SJCRH30 (cell line): ENCODE measurements at regions not wholly inside any gene's neighbourhood (a gene's known extent, or its start where the extent isn't known, plus 50 kb on each side); places are given as distances from the start of the nearest gene placed in this dataset.
"Not testable (repeated sequence)": the region's sequence is repeated elsewhere in the genome, so short reads cannot be mapped to it uniquely, and the experiment has no call there.

Experiments
- DNase-seq, 2 experiments: peaks; one replicate each; pipeline ENCODE4 v3.0.0-alpha.2; 2015 to 2020
- H3K27ac ChIP-seq: fragments of 250-450 bp; sonication (Bioruptor Pico); 2 replicates; pipeline ENCODE4 v1.5.1; 2020; ENCODE audit warnings: mild to moderate bottlenecking, moderate library complexity
- H3K27me3 ChIP-seq: fragments of 250-450 bp; sonication (Bioruptor Pico); 2 replicates; pipeline ENCODE4 v1.5.1; 2020; ENCODE audit warnings: mild to moderate bottlenecking, moderate library complexity
- H3K36me3 ChIP-seq: fragments of 250-450 bp; sonication (Bioruptor Pico); 2 replicates; pipeline ENCODE4 v1.5.1; 2020; ENCODE audit warnings: mild to moderate bottlenecking, moderate library complexity
- H3K4me1 ChIP-seq: fragments of 250-450 bp; sonication (Bioruptor Pico); 2 replicates; pipeline ENCODE4 v1.5.1; 2020; ENCODE audit warnings: mild to moderate bottlenecking, moderate library complexity
- H3K4me3 ChIP-seq: fragments of 250-450 bp; sonication (Bioruptor Pico); 2 replicates; pipeline ENCODE4 v1.5.1; 2020; ENCODE audit warnings: mild to moderate bottlenecking, moderate library complexity
- H3K9me3 ChIP-seq: fragments of 250-450 bp; sonication (Bioruptor Pico); replicated peaks from 2 replicates; pipeline ENCODE4 v1.5.1; 2020; ENCODE audit warnings: mild to moderate bottlenecking, moderate library complexity

DNA sequence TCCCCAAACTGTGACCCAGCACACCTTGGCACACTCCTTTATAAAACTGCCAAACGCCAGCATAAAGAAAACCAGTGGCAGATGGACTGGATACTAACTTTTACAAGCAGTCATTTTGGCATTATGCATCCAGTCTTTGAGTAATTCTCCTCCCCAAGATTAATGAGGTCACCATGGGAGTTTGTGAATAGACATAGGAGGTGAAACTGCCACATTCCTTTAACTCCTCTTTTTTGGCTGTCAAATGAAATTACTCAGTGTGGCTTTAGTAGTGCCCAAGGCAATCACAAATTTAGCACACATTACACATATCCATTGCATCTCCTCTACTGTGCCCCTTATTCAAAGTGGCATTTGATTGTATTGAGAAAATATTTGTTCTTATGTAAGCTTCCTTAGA, 315.3 kb upstream of the FGF13 start:
- no peaks in the 10 kb centered on the region for H3K36me3 ChIP-seq
- no peaks in the 10 kb centered on the region for H3K4me1 ChIP-seq
- no peaks in the 10 kb centered on the region for H3K9me3 ChIP-seq
- no peaks in the 10 kb centered on the region for H3K27me3 ChIP-seq
- no peak overlapping the region for H3K4me3 ChIP-seq
- H3K27ac ChIP-seq: no peak overlapping the region
- no peak for DNase-seq

DNA sequence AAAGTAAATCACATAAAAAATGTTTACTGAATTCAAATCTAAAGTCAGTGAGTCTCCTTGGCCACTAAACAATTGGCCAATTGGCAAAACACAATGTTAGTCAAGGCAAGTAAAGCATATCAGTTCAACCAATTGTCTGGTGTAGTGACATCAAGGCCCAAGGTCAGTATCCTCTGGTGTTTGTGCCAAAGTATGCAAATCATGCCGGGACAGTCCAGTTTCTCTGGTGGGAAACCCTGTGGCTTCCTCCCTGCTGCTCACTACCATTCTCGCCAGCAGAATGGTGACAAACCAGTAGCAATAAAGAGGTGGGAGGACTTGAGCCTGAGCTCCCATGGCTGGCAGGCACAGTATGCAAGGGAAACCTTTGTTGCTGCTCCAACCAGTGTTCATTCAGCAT, 314.9 kb upstream of the FGF13 start:
- no peak for DNase-seq

DNA sequence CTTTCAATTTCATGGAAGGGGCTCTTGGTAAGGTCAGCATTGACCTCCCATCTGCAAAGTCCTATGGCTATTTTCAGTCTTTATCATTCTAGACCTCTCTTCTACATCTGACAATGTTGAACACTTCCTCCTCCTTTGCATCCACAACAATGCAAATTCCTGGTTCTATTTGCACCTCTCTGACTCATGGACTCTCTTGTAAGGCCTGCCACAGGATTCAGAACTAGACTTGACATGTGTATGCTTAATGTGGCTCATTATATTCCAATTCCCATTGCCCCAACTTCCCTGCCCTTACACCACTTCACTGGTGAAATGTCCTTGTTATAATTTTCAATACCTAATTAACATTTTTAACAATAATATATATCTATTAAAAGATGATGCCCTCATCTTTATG, 314.3 kb upstream of the FGF13 start:
- Histone ChIP-seq H3K27me3 (no peaks in the 10 kb centered on the region), H3K4me1 (no peaks in the 10 kb centered on the region), H3K36me3 (no peaks in the 10 kb centered on the region), H3K27ac (no peak overlapping the region), H3K4me3 (no peak overlapping the region), H3K9me3 (no peaks in the 10 kb centered on the region)
- DNase-seq: no peak

More for the DNA sequence above, 314.9 kb upstream of the FGF13 start:
- no peak overlapping the region for H3K27ac ChIP-seq
- no peaks in the 10 kb centered on the region for H3K9me3 ChIP-seq
- H3K4me1 ChIP-seq: no peaks in the 10 kb centered on the region
- no peaks in the 10 kb centered on the region for H3K27me3 ChIP-seq
- H3K4me3 ChIP-seq: no peak overlapping the region
- H3K36me3 ChIP-seq: no peaks in the 10 kb centered on the region

DNA sequence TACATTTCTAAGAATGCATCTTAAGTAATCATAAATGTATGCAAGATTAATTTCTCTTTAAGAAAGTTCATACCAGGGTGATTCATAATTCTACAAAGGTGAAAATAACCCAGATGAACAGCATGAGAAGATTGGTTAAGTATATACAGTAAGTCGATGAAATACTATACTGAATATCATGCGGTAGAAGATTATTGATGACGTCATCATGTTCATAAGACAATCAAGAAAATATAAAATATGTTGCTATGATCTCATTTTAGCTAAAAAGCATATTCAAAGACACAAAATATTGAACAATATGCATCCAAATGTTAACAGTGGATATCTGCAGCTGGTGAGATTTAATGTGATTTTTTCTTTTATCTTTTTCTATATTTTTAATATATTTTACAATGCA, 312.0 kb upstream of the FGF13 start:
- H3K27me3 ChIP-seq: no peaks in the 10 kb centered on the region
- DNase-seq: no peak
- H3K4me1 ChIP-seq: no peaks in the 10 kb centered on the region

DNA sequence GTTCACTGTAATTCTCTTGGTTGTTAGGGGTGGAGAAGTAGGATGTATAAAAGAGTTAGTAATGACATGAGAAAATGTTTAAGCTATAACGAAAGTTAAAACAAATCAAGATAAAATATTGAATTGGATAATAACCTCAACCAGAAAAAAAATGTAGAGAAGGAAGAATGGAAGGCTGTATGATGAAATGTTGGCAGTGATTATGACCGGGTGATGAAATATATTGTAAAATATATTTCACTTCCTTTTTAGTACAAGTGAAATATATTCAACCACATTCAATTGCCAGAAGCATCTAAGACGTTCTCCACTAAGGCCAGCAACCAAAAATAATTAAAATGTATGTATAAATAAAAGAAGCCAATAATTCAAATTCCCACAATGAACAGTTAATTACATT, 309.3 kb upstream of the FGF13 start:
- no peak overlapping the region for H3K4me3 ChIP-seq
- no peaks in the 10 kb centered on the region for H3K9me3 ChIP-seq
- H3K27ac ChIP-seq: no peak overlapping the region
- no peaks in the 10 kb centered on the region for H3K36me3 ChIP-seq
- DNase-seq: no peak
- no peaks in the 10 kb centered on the region for H3K27me3 ChIP-seq
- H3K4me1 ChIP-seq: no peaks in the 10 kb centered on the region

More for the DNA sequence above, 312.0 kb upstream of the FGF13 start:
- H3K9me3 ChIP-seq: no peaks in the 10 kb centered on the region
- H3K36me3 ChIP-seq: no peaks in the 10 kb centered on the region
- H3K4me3 ChIP-seq: no peak overlapping the region
- no peak overlapping the region for H3K27ac ChIP-seq

DNA sequence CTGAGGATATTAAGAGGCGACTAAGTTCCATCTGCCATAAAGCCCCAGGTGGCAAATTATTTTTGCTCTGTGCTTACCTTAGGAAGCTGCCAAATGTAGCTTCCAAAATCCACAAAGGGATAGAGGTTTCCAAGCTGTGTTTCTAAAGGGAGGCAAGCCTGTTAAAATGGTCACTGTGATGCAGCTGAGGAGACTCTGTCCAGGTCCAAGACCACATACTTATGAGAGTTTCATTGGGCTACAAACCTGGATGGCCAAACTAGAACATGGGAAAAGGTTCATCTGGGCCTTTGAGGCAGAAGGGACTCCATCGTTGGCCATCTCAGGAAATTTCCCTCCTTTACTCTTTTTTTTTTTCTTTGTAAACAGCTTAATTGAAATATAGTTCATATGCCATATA, 306.9 kb upstream of the FGF13 start:
- H3K27me3 ChIP-seq: no peaks in the 10 kb centered on the region
- no peak overlapping the region for H3K27ac ChIP-seq
- no peaks in the 10 kb centered on the region for H3K9me3 ChIP-seq
- no peaks in the 10 kb centered on the region for H3K4me1 ChIP-seq
- H3K4me3 ChIP-seq: no peak overlapping the region
- no peaks in the 10 kb centered on the region for H3K36me3 ChIP-seq
- no peak for DNase-seq

DNA sequence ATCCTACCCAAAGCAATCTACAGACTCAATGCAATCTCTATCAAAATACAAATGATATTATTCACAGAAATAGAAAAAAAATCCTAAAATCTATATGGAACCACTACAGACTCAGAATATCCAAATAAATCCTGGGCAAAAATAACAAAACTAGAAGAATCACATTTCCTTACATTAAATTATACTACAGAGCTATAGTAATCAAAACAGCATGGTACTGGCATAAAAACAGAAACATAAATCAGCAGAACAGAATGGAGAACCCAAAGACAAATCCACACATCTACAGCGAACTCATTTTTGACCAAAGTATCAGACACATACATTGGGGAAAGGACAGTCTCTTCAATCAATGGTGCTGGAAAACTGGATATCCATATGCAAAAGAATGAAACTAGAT, 304.1 kb upstream of the FGF13 start:
- no peak overlapping the region for H3K27ac ChIP-seq
- no peaks in the 10 kb centered on the region for H3K36me3 ChIP-seq
- no peak for DNase-seq

DNA sequence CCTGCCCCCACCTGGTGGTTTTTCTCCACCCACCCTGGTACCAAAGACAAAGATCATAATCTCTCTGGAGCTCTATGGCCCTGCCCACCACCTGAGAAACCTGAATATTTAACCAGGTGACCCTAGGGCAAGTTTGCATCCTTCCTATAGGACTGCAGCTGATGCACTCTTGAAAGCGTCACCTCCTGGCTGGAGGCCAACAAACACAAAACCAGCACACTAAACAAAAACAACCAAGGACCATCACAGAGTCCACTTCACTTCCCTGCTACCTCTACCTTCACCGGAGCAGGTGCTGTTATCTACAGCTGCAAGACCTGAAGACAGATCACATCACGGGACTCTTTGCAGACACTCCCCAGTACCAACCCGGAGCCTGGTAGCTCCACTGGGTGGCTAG, 296.7 kb upstream of the FGF13 start:
- Histone ChIP-seq H3K4me3 (no peak overlapping the region), H3K36me3 (no peaks in the 10 kb centered on the region), H3K27me3 (no peaks in the 10 kb centered on the region), H3K9me3 (no peaks in the 10 kb centered on the region), H3K4me1 (no peaks in the 10 kb centered on the region), H3K27ac (no peak overlapping the region)
- no peak for DNase-seq

More for the DNA sequence above, 304.1 kb upstream of the FGF13 start:
- no peak overlapping the region for H3K4me3 ChIP-seq
- H3K9me3 ChIP-seq: no peaks in the 10 kb centered on the region
- no peaks in the 10 kb centered on the region for H3K27me3 ChIP-seq
- H3K4me1 ChIP-seq: no peaks in the 10 kb centered on the region

DNA sequence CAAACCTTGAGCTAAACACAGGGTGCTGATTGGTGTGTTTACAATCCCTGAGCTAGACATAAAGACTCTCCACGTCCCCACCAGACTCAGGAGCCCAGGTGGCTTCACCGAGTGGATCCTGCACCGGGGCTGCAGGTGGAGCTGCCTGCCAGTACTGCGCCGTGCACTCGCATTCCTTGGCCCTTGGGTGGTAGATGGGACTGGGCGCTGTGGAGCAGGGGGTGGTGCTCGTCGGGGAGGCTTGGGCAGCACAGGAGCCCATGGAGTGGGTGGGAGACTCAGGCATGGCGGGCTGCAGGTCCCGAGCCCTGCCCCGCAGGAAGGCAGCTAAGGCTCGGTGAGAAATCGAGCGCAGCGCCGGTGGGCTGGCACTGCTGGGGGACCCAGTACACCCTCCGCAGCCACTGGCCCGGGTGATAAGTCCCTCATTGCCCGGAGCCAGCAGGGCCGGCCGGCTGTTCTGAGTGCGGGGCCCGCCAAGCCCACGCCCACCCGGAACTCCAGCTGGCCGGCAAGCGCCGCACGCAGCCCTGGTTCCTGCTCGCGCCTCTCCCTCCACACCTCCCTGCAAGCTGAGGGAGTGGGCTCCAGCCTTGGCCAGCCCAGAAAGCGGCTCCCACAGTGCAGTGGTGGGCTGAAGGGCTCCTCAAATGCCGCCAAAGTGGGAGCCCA, 292.5 kb upstream of the FGF13 start:
- H3K9me3 ChIP-seq, H3K27me3 ChIP-seq, H3K27ac ChIP-seq, DNase-seq, H3K36me3 ChIP-seq, H3K4me1 ChIP-seq, H3K4me3 ChIP-seq: not testable (repeated sequence)

DNA sequence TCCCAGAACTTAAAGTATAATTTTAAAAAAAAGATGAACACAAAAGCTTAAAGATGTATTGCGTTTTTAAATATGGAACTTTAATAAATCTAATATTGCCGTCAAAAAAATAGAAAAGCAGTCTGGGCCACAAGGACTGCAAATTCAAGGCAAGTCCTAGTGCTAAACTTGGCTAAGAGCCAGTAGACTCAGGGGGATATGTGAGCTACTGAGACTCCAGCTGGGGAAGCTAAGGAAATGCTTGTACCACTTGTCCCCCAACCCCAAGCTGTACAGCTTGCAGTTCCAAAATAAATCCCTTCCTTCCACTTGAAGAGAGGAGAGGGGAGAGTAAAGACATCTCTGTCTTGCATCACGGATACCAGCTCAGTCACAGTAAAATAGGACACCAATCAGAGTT, 290.8 kb upstream of the FGF13 start:
- no peak overlapping the region for H3K4me3 ChIP-seq
- no peak overlapping the region for H3K27ac ChIP-seq
- H3K4me1 ChIP-seq: no peaks in the 10 kb centered on the region
- no peaks in the 10 kb centered on the region for H3K9me3 ChIP-seq
- no peaks in the 10 kb centered on the region for H3K36me3 ChIP-seq
- DNase-seq: no peak
- H3K27me3 ChIP-seq: no peaks in the 10 kb centered on the region

DNA sequence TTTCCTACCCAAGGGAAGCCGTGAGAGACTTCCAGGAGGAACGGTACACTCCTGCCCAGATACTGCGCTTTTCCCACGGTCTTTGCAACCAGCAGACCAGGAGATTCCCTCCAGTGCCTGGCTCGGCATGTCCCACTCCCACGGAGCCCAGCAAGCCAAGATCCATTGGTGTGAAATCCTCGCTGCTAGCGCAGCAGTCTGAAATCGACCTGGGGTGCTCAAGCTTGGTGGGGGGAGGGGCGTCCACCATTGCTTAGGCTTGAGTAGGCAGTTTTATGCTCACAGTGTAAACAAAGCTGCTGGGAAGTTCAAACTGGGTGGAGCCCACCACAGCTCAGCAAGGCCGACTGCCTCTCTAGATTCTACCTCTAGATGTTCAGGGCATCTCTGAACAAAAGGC, 284.8 kb upstream of the FGF13 start:
- Histone ChIP-seq H3K9me3 (no peaks in the 10 kb centered on the region), H3K4me1 (no peaks in the 10 kb centered on the region)
- DNase-seq: no peak

DNA sequence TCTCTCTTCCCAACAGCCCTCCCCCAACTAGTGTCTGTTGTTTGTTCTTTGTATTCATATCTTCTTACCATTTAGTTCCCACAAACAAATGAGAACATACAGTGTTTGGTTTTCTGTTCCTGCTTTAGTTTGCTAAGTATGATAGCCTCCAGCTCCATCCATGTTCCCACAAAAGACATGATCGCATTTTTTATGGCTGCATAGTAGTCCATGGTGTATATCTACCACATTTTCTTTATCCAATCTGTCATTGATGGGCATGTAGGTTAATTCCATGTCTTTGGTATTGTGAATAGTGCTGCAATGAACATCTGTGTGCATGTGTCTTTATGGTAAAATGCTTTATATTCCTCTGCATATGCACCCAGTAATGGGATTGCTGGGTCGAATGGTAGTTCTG, 283.9 kb upstream of the FGF13 start:
- Histone ChIP-seq H3K4me1 (no peaks in the 10 kb centered on the region), H3K27ac (no peak overlapping the region), H3K9me3 (no peaks in the 10 kb centered on the region), H3K36me3 (no peaks in the 10 kb centered on the region), H3K4me3 (no peak overlapping the region), H3K27me3 (no peaks in the 10 kb centered on the region)
- no peak for DNase-seq

More for the DNA sequence above, 284.8 kb upstream of the FGF13 start:
- Histone ChIP-seq H3K4me3 (no peak overlapping the region), H3K27me3 (no peaks in the 10 kb centered on the region), H3K36me3 (no peaks in the 10 kb centered on the region), H3K27ac (no peak overlapping the region)

DNA sequence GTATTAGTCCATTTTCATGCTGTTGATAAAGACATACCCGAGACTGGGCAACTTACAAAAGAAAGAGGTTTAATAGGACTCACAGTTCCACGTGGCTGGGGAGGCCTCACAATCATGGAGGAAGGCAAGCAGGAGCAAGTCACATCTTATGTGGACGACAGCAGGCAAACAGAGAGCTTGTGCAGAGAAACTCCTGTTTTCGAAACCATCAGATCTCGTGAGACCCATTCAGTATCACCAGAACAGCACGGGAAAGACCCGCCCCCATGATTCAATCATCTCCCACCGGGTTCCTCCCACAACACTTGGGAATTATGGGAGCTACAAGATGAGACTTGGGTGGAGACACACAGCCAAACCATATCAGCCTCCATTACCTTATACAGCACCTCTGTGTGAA, 278.9 kb upstream of the FGF13 start:
- not testable (repeated sequence) for H3K9me3 ChIP-seq, H3K36me3 ChIP-seq, H3K27me3 ChIP-seq, H3K4me1 ChIP-seq
- H3K27ac ChIP-seq: peak overlapping the region; percentile 41
- H3K4me3 ChIP-seq: peak overlapping the region; percentile 55
- peak; percentile 55 to 57 for DNase-seq

DNA sequence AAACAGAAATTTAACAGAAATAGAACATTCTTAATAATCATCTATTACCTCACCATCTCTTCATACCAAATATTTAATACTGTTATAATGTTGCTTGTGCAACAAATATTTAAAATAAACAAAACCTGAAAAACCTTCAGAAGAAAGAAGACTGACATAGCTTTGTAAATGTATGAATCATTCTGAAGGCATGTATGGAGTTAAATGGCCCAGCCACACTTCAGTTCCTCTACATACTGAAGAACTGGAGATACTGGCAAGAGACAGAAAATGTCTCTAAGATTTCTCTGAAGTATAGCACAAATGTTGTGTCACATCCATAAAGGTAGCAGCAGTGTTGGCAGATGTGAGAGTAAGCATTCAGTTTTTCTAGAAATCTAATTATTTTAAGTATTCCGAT, 275.3 kb upstream of the FGF13 start:
- Histone ChIP-seq H3K9me3 (no peaks in the 10 kb centered on the region), H3K4me3 (no peak overlapping the region), H3K36me3 (no peaks in the 10 kb centered on the region), H3K27me3 (no peaks in the 10 kb centered on the region), H3K27ac (no peak overlapping the region), H3K4me1 (no peaks in the 10 kb centered on the region)
- no peak for DNase-seq

DNA sequence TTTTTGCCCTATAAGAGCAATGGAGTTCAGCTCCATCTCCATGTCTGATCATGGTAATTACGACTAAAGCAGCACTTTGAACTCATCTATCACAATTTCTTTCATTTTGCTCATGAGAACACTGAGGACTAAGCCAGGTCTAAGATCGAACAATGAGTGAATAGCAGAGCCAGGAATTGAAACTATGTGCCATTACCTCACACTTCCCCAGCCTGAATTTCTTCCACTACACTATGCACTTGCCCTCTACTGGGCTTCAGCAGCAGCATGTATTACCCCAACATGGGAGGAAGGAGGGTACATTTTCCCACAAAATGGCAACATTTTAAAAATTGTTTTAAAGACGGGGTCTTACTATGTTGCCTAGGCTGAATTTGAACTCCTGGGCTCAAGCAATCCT, 274.7 kb upstream of the FGF13 start:
- H3K27me3 ChIP-seq: no peaks in the 10 kb centered on the region
- H3K4me1 ChIP-seq: no peaks in the 10 kb centered on the region
- no peaks in the 10 kb centered on the region for H3K36me3 ChIP-seq
- DNase-seq: no peak
- H3K9me3 ChIP-seq: no peaks in the 10 kb centered on the region
- no peak overlapping the region for H3K27ac ChIP-seq
- H3K4me3 ChIP-seq: no peak overlapping the region

DNA sequence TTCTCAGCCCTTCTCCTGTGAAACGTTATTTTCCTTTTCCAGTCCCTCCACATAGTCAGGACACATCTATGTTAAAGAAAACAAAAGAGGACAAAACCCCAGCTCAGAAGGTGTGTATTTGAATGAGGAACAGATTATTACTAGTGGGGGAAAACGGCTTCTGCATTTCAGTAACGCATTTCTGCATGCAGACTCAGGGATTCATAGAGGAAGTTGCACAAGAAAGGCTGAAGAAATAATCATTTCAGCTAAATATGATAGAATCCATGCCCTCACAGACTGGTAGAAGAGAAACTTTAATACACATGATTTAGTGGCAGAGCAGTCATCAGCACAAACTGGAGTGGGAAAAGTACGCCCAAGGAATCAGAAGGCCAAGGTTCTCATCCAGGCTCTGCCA, 270.8 kb upstream of the FGF13 start:
- no peak for DNase-seq
- no peaks in the 10 kb centered on the region for H3K27me3 ChIP-seq
- H3K36me3 ChIP-seq: no peaks in the 10 kb centered on the region
- H3K4me3 ChIP-seq: no peak overlapping the region
- no peaks in the 10 kb centered on the region for H3K4me1 ChIP-seq
- H3K9me3 ChIP-seq: no peaks in the 10 kb centered on the region
- H3K27ac ChIP-seq: no peak overlapping the region
